Head of caudate nucleus (tissue), 42 donors: ENCODE measurements at regions not wholly inside any gene's neighbourhood (a gene's known extent, or its start where the extent isn't known, plus 50 kb on each side); places are given as distances from the start of the nearest gene placed in this dataset.

Experiments
- DNase-seq, 42 donors: peaks; one replicate each; pipeline versions ENCODE4 v3.0.0 to v3.0.0-alpha.2; 2020 to 2021; ENCODE audit warnings: mixed read lengths in 7 of 42
- intact Hi-C: fragments of 100-400 bp; cut with DNase I; formaldehyde crosslinking; loops from one replicate; pipeline ENCODE4 v1.15.0; 2022

- intact Hi-C loops = no loop called here
Observed at GRCh38 chr1:83545066-83545862, 453.7 kb downstream of the TTLL7 start.

GRCh38 chr1:83543222-83543973, 455.5 kb downstream of the TTLL7 start:
- intact Hi-C loops = no loop called here

More at GRCh38 chr1:83545066-83545862, 453.7 kb downstream of the TTLL7 start:
- no peak for DNase-seq

GRCh38 chr1:83531521-83532309, 467.2 kb downstream of the TTLL7 start:
- intact Hi-C loops = no loop called here
- DNase-seq = no peak

More at GRCh38 chr1:83543222-83543973, 455.5 kb downstream of the TTLL7 start:
- DNase-seq = no peak

GRCh38 chr1:83530506-83530905, 468.4 kb downstream of the TTLL7 start:
- no peak for DNase-seq
- intact Hi-C loops = no loop called here

- intact Hi-C loops = no loop called here
- DNase-seq = no peak
Observed at GRCh38 chr1:83527987-83528386, 470.9 kb downstream of the TTLL7 start.

- intact Hi-C loops = no loop called here
- no peak for DNase-seq
Observed at GRCh38 chr1:83520797-83521196, 478.1 kb downstream of the TTLL7 start.

GRCh38 chr1:83516369-83516768, 482.6 kb downstream of the TTLL7 start:
- intact Hi-C loops = no loop called here
- DNase-seq = no peak

GRCh38 chr1:83515578-83516154, 483.3 kb downstream of the TTLL7 start:
- intact Hi-C loops = no loop called here
- no peak for DNase-seq

- no peak for DNase-seq
- intact Hi-C loops = no loop called here
Observed at GRCh38 chr1:83512373-83513193, 486.3 kb downstream of the TTLL7 start.

GRCh38 chr1:83511146-83511726, 487.7 kb downstream of the TTLL7 start:
- DNase-seq = no peak

GRCh38 chr1:83509301-83509781, 489.6 kb downstream of the TTLL7 start:
- no peak for DNase-seq
- intact Hi-C loops = no loop called here

More at GRCh38 chr1:83511146-83511726, 487.7 kb downstream of the TTLL7 start:
- intact Hi-C loops = no loop called here

GRCh38 chr1:83508485-83509151, 490.3 kb downstream of the TTLL7 start:
- intact Hi-C loops = no loop called here

GRCh38 chr1:83505148-83505547, 493.8 kb downstream of the TTLL7 start:
- intact Hi-C loops = no loop called here
- no peak for DNase-seq

More at GRCh38 chr1:83508485-83509151, 490.3 kb downstream of the TTLL7 start:
- no peak for DNase-seq

GRCh38 chr1:83503153-83503552, 495.8 kb downstream of the TTLL7 start:
- no peak for DNase-seq
- intact Hi-C loops = no loop called here

- DNase-seq = no peak
- intact Hi-C loops = no loop called here
Observed at GRCh38 chr1:83500987-83501591, 497.8 kb downstream of the TTLL7 start.

- intact Hi-C loops = no loop called here
- DNase-seq = no peak
Observed at GRCh38 chr1:83500531-83500930, 498.4 kb downstream of the TTLL7 start.

- intact Hi-C loops = no loop called here
- no peak for DNase-seq
Observed at GRCh38 chr1:83499998-83500397, 498.9 kb downstream of the TTLL7 start.
